GM18858 (cell line): ENCODE measurements at regions not wholly inside any gene's neighbourhood (a gene's known extent, or its start where the extent isn't known, plus 50 kb on each side); places are given as distances from the start of the nearest gene placed in this dataset.

Experiments
- ATAC-seq: cut with Tn5 transposase; IDR thresholded peaks from one replicate; pipeline ENCODE4 v1.9.1; 2021; ENCODE audit not compliant: unreplicated experiment

DNA sequence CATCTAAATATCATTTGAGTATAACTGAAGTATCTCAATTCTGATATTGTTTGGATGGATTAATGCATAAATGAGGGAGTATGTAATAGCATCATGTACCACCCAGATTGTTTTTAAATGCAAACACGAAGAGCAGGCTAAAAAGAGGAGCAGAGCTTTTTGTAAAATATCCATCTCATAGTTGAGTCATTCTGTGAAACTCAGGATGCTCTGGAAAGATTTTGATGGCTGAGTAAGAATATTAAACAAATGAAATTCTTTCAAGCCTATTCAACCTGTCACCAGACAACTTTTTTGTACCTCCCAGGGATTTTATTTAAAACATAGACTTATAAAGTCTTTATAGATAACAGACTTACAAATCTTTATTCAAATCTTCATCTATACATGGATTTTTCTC, 625.9 kb downstream of the TLE4 start:
- ATAC-seq = no peak

DNA sequence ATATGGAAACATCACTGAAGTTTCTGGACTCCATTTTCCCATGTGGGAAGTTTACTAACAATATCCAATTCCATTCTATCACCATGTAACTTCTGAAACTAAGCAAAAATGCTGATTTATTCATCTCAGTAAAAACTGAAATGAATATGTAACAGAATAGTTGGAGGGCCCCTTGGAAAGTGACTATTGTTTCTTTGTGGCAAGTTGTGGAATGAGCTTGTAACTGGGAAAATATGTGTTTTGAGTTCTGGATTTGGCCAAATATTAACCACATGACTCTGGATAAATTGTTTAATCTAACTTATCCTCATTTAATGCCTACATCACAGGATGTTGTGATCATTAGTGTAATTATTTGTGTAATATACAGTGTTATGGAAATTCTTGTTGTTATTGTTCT, 619.3 kb downstream of the TLE4 start:
- no peak for ATAC-seq

DNA sequence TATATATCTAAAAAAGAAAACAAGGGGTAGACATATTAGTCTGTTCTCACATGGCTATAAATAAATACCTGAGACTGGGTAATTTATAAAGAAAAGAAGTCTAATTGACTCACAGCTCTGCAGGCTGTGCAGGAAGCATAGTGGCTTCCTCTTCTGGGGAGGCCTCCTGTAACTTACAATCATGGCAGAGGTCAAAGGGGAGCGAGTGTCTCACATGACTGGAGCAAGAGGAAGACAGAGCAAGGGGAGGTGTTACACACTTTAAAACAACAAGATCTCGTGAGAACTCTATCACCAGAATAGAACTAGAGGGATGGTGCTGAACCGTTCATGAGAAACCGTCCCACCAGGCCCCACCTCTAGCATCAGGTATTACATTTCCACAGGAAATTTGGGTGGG, 616.8 kb downstream of the TLE4 start:
- ATAC-seq = no peak

DNA sequence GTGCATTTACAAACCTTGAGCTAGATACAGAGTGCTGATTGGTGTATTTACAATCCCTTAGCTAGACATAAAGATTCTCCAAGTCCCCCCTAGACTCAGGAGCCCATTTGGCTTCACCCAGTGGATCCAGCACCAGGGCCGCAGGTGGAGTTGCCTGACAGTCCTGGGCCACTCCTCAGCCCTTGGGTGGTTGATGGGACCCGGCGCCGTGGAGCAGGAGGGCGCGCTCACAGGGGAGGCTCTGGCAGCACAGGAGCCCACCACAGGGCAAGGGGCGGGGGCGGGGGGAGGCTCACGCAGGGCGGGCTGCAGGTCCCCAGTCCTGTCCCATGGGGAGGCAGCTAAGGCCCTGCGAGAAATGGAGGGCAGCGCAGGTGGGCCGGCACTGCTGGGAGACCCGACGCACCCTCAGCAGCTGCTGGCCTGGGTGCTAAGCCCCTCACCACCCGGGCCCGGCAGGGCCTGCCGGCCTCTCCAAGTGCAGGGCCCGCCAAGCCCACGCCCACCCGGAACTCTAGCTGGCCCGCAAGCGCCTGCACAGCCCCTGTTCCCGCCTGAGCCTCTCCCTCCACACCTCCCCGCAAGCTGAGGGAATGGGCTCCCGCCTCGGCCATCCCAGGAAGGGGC, 613.5 kb downstream of the TLE4 start:
- ATAC-seq = no peak

DNA sequence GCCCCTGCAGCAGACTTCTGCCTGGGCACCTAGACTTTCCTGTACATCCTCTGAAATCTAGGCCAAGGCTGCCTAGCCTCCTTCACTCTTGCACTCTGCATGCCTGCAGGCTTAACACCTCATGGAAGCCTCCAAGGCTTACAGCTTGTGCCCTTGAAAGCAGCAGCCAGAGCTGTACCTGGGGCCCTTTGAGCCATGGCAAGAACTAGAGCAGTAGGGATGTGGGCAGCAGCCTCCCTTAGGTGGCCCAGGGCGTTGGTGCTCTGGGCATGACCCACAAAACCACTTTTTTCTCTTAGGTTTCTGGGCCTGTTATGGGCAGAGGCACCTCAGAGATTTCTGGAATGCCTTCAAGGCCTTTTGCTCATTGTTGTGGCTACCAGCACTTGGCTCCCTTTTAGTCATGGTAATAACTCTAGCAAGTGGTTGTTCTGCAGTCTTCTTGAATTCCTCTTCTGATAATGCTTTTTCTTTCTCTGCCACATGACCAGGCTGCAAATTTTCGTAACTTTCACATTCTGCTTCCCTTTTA, 606.2 kb downstream of the TLE4 start:
- ATAC-seq = no peak

DNA sequence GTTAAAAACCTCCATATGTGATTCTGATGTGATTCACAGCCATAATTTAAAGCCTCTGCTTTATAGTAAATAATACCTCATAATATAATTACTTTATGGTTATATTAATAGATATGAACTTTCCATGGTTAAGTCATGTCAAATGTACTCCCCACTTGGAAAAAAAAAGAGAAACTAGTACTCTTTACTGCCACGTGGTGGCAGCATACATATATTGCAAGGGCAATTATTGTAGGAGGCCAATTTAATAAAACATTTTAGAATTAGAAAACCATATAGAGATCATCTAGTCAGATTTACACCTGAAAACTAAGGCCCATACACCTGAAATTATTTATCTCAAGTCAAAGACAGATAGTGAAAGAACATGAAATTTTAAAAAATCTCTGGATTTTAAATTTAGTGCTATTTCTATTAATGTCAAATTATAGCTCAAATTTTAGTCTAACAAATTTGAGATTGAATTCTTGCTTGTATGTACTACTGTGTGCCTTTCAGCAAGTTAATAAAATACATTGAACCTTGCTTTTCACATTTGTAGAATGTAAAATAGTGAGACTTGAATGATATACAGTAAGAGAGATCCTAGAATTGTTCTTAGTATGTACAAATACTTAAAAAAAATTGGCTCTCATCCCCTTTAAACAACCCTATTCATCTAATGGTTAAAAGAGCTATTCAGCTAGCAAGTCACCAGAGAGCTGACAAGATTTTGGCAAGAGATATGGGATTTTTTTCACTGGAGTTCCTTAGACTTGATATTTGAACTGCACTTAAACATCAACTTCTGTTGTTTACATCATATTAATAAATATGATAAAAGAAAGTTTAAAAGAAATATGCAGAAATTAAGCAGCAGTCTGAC, 603.8 kb downstream of the TLE4 start:
- ATAC-seq = no peak

DNA sequence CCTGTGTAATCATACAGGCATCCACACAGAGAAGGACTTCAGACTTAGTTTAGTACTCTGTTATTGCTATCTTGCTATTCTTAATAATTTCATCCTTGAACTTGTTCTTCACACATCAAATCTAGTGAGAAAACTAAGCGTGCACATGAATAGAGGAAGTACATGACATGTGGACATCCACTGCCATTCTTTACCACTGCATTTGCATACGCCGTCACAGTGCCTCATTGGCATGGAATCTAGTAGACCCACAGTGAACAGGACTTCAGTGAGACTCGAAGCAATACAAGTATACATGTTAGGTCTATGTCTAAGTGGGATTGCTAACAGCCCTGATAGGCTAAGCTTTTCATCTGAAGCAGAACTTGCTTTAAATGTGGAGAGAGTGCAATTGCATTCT, 592.1 kb downstream of the TLE4 start:
- peak; percentile 71 for ATAC-seq

DNA sequence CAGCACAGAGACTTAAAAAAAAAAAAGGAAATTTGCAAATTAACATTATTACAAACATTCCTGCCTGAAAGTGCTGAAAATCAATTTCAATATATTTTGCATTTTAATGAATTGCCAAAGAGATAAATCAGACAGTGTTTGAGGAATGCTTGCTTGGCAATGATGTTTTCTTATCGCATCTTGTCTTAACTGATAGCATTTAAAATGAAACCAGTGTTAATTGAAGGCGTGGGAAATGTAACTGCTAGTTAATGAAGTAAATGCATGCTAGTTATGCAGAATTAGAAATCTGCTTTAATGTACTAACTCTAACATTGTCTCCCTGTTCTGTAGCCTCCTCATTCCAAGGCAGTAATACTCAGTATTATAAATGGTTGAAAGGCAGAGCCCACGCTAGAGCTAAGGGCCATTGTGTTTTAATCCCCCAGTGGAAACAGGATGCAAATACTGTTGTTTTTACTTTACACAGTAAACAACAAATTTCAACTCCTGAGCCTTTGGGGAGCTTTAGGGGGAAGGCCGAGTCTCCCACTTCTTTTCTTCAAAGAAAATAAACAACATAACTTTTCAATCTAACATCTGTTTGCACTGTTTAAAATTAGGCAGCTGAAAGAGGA, 586.9 kb downstream of the TLE4 start:
- ATAC-seq = no peak

DNA sequence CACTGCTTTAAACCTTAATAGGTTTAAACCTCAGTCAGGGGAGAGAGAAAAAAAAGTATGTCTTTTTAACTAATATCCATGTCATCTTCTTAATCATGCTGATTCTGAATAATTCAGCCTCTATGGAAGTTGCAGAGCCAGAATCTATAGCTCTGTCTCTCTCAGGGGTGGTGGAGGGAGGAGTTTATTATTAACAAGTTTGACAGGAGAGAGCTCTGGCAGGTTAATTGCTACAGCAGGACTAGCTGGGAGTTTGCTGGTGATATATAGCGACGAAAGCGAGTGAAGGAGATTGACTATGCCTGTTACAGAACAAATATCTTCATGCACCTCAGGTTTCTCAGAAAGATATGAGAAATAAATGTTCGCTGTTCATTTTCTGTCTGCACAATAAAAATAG, 586.4 kb downstream of the TLE4 start:
- ATAC-seq = no peak

DNA sequence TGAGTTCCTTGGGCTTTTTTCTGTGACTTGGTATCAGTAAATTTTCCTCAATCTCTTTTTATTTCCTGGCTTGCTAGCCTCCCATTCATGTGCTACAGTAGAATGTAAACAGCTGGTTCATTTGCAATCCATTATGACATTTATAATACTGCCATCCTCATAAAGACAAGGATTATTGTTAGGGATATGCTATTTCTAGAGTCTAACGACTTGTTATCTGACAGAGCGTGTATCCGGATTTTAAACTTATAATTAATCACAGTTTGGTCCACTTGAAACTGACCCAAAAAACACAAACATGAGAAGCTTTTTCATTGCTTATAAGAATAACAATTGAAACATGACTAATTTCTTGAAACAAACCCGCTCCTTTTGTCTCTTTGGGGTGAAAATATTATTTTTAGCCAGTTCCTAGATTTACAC, 585.8 kb downstream of the TLE4 start:
- ATAC-seq = no peak

DNA sequence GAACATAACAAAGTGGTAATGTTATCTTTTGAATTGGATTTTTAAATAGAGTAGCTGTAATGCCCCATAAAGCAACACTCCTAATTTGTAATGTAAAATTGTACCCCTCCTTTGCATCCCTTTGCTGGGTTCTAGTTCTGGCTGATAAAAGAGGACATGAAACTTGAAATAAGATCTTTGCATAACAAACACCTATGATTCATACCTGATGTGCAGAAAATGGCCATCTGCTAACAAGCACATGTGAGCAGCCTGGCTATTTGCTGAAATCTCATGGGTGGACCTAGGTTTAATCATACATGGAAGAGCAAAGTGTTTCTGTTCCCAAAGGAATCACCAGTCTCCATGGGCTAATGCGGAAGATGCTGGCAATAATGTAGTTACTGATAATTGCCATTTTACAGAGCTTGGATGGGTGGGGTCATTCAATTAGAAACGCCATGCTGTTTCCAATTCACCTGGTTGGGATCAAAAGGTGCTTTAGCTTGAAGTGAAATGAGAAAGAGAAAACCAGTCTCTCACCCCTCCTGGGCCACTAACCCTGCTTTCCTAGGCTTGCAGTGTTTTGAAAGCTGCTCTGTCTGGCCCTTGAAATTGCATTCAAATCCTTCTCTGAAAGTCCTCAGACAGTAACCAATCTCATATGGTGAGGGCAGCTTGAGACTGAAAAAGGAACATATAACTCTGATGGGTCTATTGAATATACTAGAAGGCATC, 585.1 kb downstream of the TLE4 start:
- ATAC-seq = peak; percentile 76

DNA sequence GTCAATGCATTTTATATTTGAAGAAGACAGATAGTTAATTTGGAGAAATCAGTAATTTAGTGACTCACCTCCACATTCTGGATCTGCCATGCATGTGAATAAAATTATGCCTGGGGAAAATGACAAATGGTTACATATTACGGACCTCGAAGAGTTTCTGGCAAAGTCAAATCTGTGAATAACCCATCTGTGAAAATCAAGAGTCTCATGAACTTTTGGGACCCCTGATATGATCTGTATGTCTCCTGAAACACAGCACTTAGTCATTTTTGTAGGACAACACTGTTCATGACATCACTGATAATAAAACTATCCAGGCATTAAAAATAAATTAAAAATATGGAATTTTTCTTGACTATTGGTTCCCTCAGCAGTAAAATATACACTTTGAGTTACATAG, 584.5 kb downstream of the TLE4 start:
- ATAC-seq = no peak

DNA sequence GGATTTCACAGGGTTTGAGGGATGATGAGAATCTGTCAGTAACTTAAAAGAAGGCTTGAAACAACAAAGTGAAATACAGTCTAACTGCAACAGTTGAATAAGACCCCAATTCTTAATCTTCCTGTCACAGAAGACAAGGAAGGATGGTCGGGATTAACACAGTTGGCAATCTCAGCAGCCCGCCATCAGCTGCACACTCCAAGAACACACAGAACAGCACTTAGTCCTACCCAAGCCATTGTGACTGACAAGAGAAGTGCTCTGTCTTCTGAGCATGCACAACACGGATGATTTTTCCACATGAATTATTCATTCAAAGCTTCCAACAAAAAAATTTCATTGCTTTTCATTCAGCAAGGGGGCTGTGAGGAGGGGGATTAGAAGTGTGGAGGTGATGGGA, 576.1 kb downstream of the TLE4 start:
- ATAC-seq = no peak

DNA sequence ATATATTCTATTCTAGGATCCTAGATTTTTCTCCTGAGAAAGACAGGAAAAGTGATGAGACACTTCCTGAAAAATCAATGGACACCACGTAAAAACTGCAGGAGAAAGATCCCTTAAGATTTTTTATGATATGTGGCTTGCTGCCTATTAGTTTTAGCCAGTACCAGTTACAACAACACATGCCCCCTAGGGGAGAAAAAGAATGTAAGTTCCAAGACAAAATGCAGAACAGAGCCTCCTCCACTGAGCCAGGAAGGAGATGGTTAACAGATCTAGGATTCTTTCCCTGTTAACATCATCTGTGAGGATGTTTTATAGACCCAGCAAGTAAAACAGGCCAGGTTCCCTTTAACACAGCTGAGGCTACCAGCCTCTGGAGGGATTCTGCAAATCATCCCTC, 574.7 kb downstream of the TLE4 start:
- ATAC-seq = no peak

DNA sequence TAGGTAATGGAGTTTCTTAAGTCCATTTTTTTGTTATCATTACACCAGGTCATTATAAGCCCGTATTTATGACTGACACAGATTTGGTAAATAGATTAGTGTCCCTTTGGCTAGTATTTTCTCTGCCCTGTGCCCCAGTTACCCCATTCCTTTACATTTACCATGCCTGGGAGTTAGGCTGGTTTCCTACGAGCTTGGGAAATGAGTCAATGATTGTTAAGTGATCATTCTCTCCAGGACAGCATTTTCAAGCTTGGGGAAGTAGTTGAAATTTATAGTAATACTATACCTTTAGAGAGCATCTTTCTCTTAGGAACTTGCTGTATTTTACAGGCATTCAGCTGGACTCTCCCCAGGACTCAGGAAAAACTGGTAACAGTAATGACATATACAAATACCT, 573.1 kb downstream of the TLE4 start:
- ATAC-seq = no peak

DNA sequence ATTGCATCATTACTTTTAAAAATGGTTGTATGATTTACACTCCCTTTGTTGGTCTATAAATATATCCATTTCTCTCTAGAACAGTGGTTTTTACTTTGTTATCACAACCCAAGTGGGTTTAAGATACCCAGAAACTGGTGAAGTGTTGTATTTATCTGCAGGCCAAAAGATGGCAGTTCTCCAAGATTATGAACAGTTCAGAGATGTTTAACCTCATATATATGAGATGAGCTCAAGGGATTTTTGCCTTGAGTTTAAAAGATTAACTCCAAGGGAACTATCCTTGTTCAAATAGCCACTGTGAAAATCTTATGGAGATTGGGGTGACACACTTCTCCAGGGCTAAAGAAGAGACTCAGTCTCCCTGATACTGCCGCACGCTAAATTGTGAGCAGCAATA, 572.6 kb downstream of the TLE4 start:
- no peak for ATAC-seq

DNA sequence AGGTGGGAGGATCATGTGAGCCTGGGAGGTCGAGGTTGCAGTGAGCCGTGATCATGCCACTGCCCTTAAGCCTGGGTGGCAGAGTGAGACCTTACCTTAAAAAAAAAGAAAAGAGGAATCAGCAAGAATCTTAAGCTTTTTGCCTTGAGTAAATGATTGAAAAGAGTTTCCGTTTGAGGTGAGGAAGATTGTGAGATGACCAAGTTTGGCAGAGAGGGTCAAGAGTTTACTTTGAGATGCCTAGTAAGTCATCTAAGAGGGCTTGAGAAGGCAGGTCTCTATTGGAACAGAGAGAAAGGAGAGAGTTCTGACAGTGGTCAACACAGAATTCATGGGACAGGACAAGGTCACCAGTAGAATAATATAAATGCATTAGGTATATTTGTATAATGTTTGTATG, 572.1 kb downstream of the TLE4 start:
- peak; percentile 40 for ATAC-seq

DNA sequence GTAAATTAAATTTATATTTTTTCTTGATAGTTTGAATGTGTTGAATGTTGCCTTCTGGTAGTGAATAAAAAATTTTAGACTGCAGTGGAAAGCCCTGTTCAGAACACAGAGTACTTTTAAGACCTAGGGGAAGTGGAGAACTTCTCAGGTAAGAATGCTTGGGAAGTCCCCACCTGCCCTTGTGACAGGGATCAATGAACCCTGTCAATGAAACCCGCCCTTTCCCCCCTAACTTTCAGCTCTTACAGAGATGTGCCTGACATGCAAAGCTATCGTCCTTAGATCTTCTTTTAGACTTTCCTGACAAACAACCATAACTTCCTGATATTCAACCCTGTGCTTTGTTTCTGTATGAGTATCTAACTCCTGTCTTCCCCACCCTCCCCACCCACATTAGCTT, 562.7 kb downstream of the TLE4 start:
- ATAC-seq = peak; percentile 96

DNA sequence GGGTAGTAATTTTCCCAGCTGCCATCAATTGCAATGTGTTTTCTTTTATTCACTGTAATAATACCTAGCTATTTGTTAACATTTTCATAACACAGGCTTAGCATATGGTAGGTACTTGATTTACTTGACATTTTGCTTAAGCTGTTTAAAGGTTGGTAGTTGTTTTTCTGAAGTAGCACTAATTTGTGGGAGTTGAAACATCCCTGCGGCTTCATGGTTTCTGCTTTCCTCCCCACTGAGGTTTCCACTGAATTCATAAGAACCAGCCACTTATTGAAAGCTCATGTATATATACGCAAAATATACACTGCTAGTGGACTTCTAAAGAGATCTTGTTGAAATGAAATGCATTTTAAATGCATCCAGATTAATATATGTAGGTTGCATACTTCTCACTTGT, 559.9 kb downstream of the TLE4 start:
- ATAC-seq = no peak

DNA sequence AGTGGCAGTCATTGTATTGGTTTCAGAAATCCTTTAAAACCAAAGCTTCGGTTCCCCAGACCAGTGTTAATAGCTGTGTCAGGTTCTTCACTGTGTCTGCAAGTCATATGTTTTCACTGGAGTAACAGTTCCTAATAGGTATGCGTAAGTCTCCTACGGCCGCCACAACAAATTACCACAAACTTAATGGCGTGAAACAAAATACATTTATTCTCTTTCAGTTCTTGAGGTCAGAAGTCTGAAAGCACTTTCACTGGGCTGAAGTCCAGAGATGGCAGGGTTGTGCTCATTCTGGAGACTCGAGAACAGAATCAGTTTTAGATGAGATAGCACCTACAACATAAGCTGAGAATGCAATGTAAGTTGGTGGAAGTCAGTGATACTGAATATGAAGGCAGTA, 556.2 kb downstream of the TLE4 start:
- ATAC-seq = no peak

DNA sequence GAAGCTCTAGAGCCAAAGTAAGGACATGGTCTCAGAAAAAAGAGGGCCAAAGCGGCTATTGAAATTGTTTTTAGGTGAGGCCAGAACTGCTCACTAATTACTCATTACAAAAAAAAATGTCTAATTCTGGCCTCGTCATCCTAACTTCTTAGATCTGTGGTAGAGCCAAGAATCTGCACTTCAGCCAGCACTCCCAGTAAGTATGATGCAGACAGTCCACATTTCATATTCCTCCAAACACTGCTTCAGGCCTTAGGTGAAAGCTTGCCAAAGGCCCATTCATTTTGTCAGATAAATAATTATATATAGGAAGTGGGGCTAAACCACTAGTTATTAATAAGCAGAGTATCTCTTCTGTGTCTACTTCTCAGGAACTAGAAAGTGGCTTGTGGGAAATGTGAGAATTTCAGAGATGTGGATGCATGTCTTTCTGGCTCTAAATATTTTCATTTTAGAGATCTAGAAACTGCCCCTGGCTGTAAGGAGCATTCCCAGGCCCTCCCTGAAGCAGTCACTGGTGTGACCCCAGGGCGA, 554.0 kb downstream of the TLE4 start:
- no peak for ATAC-seq
